ENCODE measurements at regions not wholly inside any gene's neighbourhood (a gene's known extent, or its start where the extent isn't known, plus 50 kb on each side); places are given as distances from the start of the nearest gene placed in this dataset.
A peak's percentile ranks its signal among the peaks of the same experiment; 100 is the strongest.

DNA sequence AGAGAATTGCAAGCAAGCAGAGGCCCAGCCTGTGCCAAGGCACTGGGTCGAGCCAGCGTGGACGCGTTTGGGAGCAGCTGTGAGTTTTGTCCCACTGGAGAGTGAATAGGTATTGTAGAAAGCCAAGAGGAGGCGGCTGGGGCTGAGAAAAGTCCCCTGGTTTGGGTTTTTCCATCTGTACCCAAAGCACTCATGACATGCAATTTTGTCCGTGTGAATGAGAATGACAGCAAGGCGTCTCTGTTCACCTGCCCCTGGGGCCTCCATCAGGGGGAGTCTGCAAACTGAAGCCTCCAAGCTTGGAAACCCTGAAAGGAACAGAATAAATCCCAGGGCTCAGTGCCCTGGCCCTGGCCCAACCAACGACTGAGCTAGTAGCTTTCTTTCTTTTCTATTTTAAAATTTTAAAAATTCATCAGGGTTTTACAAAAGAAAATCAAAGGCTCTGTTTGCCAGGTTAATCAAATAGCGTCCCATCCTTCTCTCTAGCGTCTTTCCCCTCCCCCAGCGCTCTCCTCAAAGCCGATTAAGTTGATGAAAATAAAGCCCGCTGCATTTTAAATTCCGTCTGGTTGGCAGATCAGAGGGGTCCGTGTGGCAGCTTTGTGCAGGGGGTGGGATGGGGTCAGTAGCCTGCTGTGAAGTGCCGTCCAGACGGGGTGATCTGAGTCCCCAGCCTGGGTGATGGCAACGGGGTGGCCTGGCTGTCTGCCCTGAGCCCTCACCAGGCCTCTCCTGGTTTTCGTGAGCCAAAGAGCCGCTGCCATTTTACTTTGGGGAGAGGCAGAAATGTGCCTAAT lies 171.0 kb downstream of the KATNIP start:
- DNase-seq: no peak

DNA sequence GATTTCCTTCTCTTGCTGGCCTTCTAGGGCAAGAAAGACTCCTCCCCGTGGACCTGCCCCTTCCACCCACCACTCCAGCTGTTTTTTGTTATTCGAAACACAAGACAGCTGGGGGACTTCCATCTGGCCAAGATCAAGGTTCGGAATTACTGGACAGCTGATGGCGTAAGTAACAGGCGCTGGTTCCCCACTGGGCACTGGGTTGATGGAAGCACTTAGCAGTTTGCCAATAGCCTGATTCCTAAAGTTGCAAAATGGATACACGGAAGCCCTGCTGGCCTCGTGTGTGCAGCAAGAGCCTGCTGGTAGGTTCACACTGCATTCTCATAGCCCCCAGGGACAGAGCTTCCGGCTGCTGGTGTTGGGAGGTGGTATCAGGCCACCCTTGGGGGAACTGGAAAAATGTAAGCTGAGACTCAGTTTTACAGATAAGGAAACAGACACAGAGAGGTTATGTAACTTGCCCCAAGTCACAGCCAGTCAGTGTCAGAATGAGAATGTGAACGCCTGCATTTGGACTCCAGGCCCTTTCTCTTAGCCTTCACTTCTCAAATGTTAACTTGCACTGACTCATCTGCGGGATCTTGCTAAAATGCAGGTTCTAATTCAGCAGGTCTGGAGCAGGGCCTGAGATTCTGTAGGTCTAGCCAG lies 171.7 kb downstream of the KATNIP start:
- peak; percentile 63 for DNase-seq

DNA sequence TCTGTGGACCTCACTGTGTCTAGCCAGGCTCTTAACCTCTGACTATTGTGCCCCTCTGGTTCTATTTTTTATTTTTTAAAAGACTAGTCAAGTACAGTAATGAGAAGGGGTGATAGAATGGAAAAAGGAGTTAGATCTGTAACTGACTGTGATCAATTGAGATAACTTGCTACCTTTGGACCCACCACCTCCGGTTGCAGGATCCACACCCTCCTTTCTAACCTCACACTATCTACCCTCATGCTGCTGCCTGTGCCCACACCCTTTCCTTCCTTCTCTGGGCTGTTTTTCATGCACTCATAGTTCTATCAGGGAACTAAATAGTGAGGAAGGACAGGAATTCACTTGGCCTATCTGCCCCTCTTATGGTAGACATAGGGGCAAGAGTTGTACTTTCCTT lies 172.3 kb downstream of the KATNIP start:
- DNase-seq: no peak

DNA sequence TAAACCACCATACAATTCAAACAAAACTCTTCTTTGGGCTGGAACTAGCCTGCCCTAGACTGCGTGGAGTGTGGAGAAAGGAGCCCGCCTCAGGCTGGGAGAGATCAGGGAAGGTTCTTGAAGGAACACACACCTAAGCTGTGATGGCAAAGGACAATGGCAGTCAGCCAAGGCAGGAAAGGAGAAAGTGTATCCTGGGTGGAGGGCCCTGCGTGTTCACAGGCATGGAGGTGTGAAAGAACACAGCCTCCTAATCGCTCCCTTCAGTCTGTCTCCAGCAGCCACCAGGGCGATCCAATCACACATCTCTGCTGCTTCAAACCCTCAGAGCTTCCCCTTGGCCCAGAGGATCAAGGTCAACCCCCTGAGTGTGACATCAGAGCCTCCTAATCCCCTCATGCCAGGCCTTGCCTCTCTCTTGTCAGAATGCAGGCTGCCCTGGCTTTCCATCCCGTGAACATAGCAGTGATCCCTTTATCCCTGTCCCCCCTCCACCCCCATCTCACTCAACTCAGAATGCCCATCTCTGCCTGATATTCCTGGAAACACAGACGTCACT lies 173.0 kb downstream of the KATNIP start:
- DNase-seq: no peak

DNA sequence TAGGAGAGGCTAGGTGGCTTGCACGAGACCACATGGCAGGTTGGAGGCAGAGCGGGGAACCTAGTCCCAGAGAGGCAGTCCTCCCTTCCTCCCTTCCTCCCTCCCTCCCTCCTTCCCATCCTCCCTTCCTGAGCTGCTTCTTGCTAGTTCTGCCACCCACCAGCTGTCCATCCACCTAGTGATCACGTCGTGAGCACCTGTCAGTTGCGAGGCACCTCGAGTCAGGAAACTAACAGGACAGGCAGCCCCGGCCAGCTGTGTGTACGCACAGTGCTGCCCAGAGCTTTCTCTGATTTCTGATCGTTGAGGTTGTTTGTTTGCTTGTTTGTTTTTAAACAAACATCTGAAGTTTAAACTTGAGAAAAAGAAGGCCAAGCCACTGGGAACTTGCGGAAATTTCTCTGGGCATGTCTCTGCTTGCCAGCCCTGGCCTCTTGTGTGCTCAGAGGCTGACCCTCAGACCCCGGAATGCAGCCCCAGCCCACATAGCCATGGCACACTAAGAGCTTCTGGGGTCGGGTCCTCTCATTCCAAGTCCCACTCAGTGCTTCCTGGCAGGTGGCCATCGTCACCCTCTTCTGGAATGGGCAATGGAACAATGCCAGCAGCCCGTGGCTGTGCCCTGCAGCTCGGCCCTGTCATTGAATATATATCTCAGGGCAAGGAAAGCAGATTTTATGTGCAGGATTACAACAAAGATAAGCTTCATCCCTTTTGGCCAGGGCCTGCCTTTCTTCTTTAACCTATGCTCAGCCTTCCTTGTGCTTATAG lies 174.0 kb downstream of the KATNIP start:
- no peak for DNase-seq

DNA sequence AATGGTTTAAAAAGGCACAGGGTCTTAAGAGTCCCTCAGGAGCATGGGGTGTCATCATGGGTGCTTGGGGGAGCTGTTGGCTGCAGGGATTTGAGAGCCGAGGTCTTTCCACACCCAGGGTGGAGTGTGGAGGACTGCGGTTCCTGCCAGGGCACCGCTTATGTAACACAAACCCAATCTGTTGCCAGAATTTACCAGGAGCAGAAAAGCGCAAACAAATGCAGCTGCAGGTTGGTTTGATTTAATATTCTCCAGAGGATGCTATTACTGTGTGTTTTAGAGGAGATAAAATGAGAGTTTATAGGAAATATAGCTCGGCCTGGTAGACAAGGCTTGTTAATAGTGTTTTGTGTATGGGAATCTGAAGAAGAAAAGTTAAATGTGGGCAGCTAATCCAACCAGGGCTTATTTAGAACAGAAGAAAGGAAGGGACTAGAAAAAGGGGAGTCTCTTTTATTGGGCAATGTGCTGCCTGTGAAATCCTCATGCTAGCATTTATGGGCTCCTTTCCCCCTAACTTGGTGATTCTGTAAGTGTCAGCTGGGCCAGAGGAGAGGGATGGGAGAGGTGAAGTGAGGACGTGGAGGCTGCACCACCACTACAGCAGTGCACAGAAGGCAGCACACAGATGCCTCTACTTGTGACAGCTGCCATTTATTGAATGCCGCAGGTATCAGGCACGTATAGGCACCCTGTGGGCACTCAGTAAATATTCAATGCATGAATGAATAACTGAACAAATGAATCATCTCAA lies 174.7 kb downstream of the KATNIP start:
- DNase-seq: no peak

DNA sequence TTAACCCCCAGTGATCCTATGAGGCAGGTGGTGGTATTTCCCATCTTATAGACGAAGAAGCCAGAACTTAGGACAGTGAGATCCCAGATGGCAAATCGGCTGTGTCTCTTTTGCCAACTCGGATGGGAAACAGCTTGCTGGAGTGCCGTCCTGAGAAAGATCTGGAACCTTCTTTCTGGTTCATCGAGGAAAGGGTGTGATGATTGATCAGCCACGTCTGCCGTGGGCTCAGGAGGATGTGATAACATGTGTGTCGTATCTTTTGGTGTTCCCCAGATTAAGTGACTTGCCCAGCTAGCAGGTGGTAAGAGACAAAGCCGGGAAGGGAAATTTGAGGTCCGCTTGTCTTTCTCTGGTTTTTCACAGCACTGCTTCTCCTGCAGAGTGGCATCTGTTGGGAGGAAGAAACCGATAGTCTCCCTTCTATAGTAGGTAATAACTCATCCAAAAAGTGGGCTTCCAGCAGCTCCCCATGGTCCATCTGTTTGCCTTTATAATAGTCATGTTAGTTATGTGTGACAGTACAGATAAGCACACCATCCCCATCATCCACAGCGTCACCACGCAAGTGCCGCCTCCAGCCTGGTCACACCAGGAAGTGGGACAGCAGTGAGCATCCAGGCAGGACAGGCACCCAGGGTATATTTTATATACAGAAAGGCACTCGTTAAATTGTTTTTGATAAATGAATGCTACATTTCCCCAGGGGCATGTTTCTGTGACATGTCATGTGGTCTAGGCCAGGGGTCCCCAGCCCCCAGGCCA lies 175.5 kb downstream of the KATNIP start:
- DNase-seq: no peak

DNA sequence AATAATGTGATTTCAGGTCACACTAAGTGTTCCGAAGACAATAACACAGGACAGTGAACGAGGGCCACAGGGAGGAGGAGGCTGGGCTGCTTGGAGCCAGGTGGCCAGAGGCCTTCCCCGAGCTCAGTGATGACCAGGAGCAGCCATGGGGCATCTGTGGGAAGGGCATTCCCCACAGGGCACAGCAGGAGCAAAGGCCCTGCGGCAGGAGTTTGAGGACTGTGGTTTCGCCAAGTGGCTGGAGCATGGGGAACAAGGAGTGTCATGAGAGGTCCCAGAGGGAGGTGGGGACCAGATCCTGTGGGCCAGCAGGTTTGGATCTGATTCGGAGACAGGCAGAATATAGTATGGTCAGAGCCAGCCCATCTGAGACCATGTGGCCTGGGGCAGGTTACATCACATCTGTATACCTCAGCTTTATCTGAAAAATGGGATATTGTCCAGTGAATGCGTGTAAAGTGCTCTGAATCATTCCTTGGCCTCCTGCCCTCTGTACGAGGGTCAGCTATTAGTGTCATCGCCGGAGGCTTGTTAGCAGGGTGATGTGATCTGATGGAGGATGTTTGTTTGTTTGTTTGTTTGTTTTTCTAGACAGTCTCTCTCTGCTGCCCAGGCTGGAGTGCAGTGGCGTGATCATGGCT lies 176.8 kb downstream of the KATNIP start:
- peak; percentile 30 for DNase-seq

DNA sequence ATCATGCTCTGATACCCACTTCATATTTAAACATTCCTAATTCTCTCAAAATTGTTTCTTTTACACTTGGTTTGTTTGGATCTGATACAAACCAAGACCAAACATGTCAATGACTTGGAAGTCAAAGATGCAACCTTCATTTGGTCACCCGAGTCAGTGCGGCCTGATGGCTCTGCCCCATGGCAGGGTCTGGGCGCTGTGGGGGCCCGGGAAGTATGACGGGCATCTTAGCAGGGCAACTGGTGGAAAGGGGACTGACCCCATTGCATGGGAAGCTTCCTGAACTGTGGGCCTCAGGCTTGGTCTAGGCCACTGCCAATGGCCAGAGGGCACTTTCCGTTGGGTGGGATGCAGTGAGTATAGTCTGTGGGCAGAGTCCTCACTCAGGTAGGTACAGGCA lies 178.0 kb downstream of the KATNIP start:
- no peak for DNase-seq

DNA sequence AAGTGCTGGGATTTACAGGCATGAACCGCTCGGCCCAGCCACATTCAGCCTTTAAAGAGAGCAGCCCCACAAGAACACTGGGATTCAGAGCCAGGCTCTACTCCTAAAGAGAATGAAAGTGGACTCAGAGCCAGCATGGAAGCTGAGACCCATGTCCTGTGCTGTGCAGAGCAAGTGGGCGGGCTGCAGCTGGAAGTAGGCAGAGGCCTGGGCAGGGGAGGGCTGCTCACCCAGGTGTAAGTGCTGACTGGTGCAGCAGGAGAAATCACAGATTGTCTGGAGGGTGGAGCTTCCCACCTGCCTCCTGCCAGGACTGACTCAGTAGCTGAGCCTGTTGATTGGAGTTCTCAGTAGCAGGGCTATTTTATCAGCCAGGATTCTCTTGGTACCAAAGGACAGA lies 178.7 kb downstream of the KATNIP start:
- DNase-seq: no peak

DNA sequence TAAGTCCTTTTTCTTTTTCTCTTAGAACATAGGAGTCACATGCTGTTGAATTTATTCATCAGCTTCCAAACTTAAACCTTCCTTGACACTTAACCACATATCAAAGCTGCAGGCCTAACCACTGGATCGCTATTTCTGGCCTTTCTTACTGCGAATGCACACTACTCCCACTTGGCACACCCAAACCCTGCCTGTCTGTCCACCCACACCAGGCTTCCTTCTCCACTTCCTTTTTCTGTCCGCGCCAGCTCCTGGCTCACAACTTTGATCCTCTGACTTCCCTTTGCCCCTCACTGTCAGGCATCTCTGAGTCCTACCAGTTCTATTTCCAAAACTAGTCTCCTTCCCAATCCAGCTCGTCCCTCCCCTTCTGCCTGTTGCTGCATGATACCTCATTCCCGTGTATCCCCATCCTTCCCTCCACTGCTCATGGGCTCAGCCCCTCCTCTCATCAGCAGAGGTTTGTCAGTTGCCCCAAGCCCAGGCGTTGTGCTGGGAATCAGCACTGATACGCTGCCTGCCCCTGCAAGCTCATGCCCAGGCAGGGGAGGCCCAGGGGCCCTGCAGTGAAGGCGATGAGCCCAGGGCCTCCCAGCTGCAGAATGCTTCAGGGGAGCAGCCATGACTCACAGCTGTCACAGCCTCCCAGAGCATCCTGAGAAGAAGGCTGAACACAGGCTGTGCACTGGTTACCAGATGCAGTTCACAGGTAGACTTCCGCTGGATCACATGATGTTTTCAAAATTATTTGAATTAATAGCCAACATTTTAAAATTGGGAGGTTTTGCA lies 179.8 kb downstream of the KATNIP start:
- no peak for DNase-seq

DNA sequence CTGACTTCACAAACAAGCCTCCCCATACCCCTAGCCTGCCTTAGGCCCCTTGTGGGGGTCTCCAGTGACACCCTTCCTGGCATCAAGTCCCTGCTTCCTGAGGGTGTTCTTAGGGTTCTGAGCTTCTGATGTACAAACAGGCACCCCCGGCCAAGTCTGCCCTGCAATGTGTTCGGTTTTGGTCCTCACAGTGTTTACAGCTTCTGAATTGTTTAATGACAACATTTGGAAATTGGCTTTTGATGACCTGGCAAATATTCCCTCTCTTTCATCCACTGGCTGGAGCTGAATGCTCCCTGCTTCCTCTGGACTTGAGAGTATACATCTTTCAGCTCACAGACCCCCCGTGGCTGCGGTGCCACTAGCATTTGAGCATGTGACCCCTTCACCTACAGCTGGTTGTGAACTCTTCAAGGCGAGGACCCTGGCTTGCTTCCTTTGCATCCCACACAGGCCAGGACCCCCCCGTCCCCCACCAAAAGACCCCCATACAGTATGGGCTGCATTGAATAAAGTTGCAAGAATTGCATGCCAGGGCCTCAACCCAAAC lies 180.8 kb downstream of the KATNIP start:
- DNase-seq: no peak

DNA sequence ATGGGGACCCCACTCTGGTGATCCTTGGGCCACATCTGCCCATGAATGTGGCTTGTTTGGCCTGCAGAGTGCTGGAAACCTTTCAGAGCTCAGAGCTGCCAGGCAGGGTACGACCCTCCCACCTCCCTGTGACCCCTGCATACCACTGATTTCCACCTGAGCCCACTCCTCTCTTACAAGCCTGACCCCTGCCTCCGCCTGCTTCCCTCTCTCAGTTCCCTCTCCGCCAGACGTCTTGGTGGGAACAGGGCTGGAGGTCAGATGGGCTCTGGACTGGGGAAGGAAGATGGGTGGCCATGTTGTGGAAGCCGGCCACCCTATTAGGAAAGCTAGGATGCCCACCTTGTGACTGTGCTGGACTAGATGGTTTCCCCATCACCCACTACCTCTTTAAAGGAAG lies 185.1 kb downstream of the KATNIP start:
- DNase-seq: no peak

DNA sequence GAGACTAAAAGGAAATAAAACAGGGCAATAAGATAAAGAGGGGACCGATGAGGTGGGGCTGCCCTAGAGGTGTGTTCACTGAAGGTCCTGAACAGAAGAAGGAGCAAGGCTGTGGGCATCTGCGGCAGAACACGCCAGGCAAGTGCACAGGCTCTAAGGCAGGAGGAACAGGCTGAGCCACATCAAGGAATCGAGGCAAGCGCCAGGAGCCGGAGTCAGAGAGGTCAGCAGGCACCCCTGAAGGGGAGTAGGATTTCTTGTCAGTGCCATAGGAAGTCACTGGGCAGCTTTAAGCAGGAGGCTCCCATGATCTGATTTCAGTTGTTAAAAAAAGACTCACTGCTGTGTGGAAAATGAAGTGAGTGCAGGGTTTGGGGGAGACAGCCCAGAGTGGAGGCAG lies 186.5 kb downstream of the KATNIP start:
- no peak for DNase-seq

DNA sequence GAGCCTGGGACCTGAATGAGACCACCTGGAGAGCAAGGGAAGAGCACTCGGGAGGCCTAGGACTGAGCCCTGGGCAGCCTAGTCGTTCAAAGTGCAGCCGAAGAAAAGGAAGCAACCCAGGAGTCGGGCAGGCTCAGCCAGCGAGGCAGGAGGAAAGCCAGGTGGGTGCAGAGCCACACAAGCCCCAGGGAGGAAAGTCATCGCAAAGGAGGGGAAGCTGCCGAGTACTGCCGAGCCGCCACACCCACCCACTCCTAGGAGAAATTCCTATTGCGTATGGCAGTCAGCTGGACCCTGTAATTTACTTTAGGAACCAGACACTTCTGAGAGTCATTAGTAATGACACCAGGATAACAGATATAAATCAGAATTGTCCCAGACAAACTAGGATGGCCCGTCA lies 187.6 kb downstream of the KATNIP start:
- no peak for DNase-seq

Data from fibroblast of upper back skin (primary cell).